K562 (cell line): ENCODE measurements at regions not wholly inside any gene's neighbourhood (a gene's known extent, or its start where the extent isn't known, plus 50 kb on each side); places are given as distances from the start of the nearest gene placed in this dataset.

Experiments used
- ATF1 ChIP-seq, 2 experiments: fragments of 450-650 bp in 1 of 2; IDR thresholded peaks; 2 replicates each; pipeline ENCODE4 v1.6.1; 2016; ENCODE audit warnings: missing compliant biosample characterization in 1 of 2, missing genetic modification characterization in 1 of 2
- CEBPB ChIP-seq: fragments of 450-650 bp; IDR thresholded peaks from 2 replicates; pipeline ENCODE4 v1.6.1; 2016; ENCODE audit warnings: missing genetic modification characterization, missing compliant biosample characterization
- CTCF ChIP-seq, 3 experiments: IDR thresholded peaks in 2 of 3; conservative IDR thresholded peaks in 1 of 3; 2 replicates each; pipeline ENCODE4 v1.5.1; 2011 to 2012; ENCODE audit warnings: low read length in 3 of 3, mild to moderate bottlenecking in 3 of 3, control low read depth in 2 of 3, improper control_type of control experiment in 1 of 3, inconsistent platforms in 1 of 3, low read depth in 1 of 3, mixed read lengths in 1 of 3, moderate library complexity in 1 of 3; ENCODE audit not compliant: insufficient read depth in 2 of 3
- GTF2E2 ChIP-seq: fragments of 200-800 bp; sonication (Bioruptor generic); IDR thresholded peaks from 2 replicates; pipeline ENCODE4 v1.6.1; 2016; ENCODE audit warnings: missing genetic modification characterization, missing compliant biosample characterization
- HINFP ChIP-seq: fragments of 450-650 bp; conservative IDR thresholded peaks from 2 replicates; pipeline ENCODE4 v1.6.1; 2016; ENCODE audit warnings: missing genetic modification characterization, low read depth, mild to moderate bottlenecking, control low read depth, missing compliant biosample characterization
- MAX ChIP-seq: sonication (generic); formaldehyde crosslinking; IDR thresholded peaks from 2 replicates; pipeline ENCODE4 v1.9.0; 2022; ENCODE audit warnings: mild to moderate bottlenecking, missing genetic modification reagents
- MYNN ChIP-seq, 2 experiments: sonication (generic); formaldehyde crosslinking in 1 of 2; IDR thresholded peaks; 2 replicates each; pipeline versions ENCODE4 v1.5.0 to v1.6.1; 2016 to 2020; ENCODE audit warnings: antibody characterized with exemption in 1 of 2, missing genetic modification reagents in 1 of 2
- NKRF ChIP-seq: fragments of 450-650 bp; IDR thresholded peaks from 2 replicates; pipeline ENCODE4 v1.6.1; 2016; ENCODE audit warnings: borderline replicate concordance
- POLR2A ChIP-seq: fragments of 450-650 bp; conservative IDR thresholded peaks from 2 replicates; pipeline ENCODE4 v1.6.1; 2016
- POLR2AphosphoS2 ChIP-seq: IDR thresholded peaks from 2 replicates; pipeline ENCODE4 v1.6.1; 2012; ENCODE audit warnings: low read length, improper control_type of control experiment
- RHOXF2B ChIP-seq: fragments of 250-450 bp; sonication (Bioruptor Pico); conservative IDR thresholded peaks from 2 replicates; pipeline ENCODE4 v1.5.1; 2021
- RNF2 ChIP-seq: sonication (generic); IDR thresholded peaks from 2 replicates; pipeline ENCODE4 v1.6.1; 2016
- XRCC5 ChIP-seq: fragments of 200-400 bp; formaldehyde crosslinking; IDR thresholded peaks from 2 replicates; pipeline ENCODE4 v1.6.1; 2017; ENCODE audit warnings: low read depth, mild to moderate bottlenecking, low read length

- TF ChIP-seq CTCF (IDR thresholded peaks at IDR 0.05 in 2 of 3, conservative IDR thresholded peaks at IDR 0.05 in 1 of 3; ENCODE audit: insufficient read depth in 2 of 3, low read depth in 1 of 3, low read length in 3 of 3) (no peak), GTF2E2 (tag) (no peak), XRCC5 (no peak), RNF2 (no peak), POLR2AphosphoS2 (no peak), NKRF (no peak), MAX (CRISPR knock-in tag) (no peak), MYNN (IDR thresholded peaks at IDR 0.05) (no peak), MYNN (CRISPR knock-in tag; IDR thresholded peaks at IDR 0.05) (no peak), RHOXF2B (CRISPR knock-in tag) (no peak), POLR2A (no peak), ATF1 (CRISPR knock-in tag; IDR thresholded peaks at IDR 0.05) (no peak), ATF1 (tag; IDR thresholded peaks at IDR 0.05) (no peak), HINFP (tag) (no peak), CEBPB (tag) (no peak)
These were observed 532.5 kb downstream of the VRK1 start for GRCh38 chr14:97329701-97330100.
